ENCODE measurements at regions not wholly inside any gene's neighbourhood (a gene's known extent, or its start where the extent isn't known, plus 50 kb on each side); places are given as distances from the start of the nearest gene placed in this dataset.

- no peaks in the 10 kb centered on the region for H3K27me3 ChIP-seq
- WGBS, 2 donors, result 86 to 87% methylated on average over 2 of the region's 2 CpGs
These were observed 303.0 kb upstream of the TLE4 start for GRCh38 chr9:79268806-79269205.

DNA sequence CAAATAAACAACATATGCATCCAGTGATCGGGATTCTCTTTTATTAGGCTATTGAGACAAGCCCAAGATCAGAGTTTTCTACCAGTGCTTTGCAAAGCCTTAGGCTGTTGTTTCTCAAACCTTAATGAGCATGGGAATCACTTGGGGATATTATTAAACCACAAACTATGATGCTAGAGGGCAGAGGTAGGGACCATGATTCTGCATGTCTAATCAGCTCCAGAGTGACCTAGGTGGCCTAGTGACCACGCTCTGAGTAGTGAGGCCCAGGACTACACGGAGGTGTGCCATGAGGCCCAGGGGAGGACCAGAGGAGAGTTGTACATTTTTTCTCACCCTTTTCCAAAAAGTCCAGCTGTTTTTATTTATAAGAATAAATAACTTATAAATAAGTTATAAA, 298.5 kb upstream of the TLE4 start:
- WGBS, 2 donors, result 94 to 95% methylated on average over 3 of the region's 3 CpGs
- intact Hi-C loops (cut with DNase I), result no loop called here

More at GRCh38 chr9:79268806-79269205, 303.0 kb upstream of the TLE4 start:
- TF ChIP-seq POLR2A (IDR thresholded peaks at IDR 0.05) (no peak), EP300 (IDR thresholded peaks at IDR 0.05) (no peak)
- Histone ChIP-seq H3K9me3 (no peaks in the 10 kb centered on the region), H3K4me1 (no peaks in the 10 kb centered on the region), H3K36me3 (no peaks in the 10 kb centered on the region), H3K4me3 (no peak overlapping the region), H3K27ac (no peak overlapping the region)
- intact Hi-C loops (cut with DNase I), result no loop called here
- DNase-seq, result no peak

GRCh38 chr9:79279356-79279755, 292.4 kb upstream of the TLE4 start:
- WGBS, 2 donors, result 12 to 54% methylated on average over 1 of the region's 1 CpG
- Histone ChIP-seq H3K27me3 (no peaks in the 10 kb centered on the region), H3K4me3 (no peak overlapping the region), H3K27ac (no peak overlapping the region), H3K9me3 (no peaks in the 10 kb centered on the region), H3K36me3 (no peaks in the 10 kb centered on the region), H3K4me1 (no peaks in the 10 kb centered on the region)
- TF ChIP-seq POLR2A (IDR thresholded peaks at IDR 0.05) (no peak), POLR2AphosphoS5 (IDR thresholded peaks at IDR 0.05) (no peak), EP300 (IDR thresholded peaks at IDR 0.05) (no peak)
- TF ChIP-seq, protein P1, sequence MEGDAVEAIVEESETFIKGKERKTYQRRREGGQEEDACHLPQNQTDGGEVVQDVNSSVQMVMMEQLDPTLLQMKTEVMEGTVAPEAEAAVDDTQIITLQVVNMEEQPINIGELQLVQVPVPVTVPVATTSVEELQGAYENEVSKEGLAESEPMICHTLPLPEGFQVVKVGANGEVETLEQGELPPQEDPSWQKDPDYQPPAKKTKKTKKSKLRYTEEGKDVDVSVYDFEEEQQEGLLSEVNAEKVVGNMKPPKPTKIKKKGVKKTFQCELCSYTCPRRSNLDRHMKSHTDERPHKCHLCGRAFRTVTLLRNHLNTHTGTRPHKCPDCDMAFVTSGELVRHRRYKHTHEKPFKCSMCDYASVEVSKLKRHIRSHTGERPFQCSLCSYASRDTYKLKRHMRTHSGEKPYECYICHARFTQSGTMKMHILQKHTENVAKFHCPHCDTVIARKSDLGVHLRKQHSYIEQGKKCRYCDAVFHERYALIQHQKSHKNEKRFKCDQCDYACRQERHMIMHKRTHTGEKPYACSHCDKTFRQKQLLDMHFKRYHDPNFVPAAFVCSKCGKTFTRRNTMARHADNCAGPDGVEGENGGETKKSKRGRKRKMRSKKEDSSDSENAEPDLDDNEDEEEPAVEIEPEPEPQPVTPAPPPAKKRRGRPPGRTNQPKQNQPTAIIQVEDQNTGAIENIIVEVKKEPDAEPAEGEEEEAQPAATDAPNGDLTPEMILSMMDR (IDR thresholded peaks at IDR 0.05), result no peak
- no peak for DNase-seq
- intact Hi-C loops (cut with DNase I), result loop anchor here (5.0 kb wide), 1 partner anchor 267 kb away; no protein-coding TSS in a partner anchor

More for the DNA sequence above, 298.5 kb upstream of the TLE4 start:
- Histone ChIP-seq H3K9me3 (no peaks in the 10 kb centered on the region), H3K27ac (no peak overlapping the region), H3K4me1 (no peaks in the 10 kb centered on the region), H3K36me3 (no peaks in the 10 kb centered on the region), H3K27me3 (no peaks in the 10 kb centered on the region), H3K4me3 (no peak overlapping the region)
- DNase-seq, result no peak
- TF ChIP-seq POLR2A (IDR thresholded peaks at IDR 0.05), result no peak
- TF ChIP-seq, protein P1 (IDR thresholded peaks at IDR 0.05), result no peak
- TF ChIP-seq POLR2AphosphoS5 (IDR thresholded peaks at IDR 0.05), result no peak
- no peak for TF ChIP-seq EP300 (IDR thresholded peaks at IDR 0.05)

- H3K27me3 ChIP-seq, result no peaks in the 10 kb centered on the region
- H3K36me3 ChIP-seq, result no peaks in the 10 kb centered on the region
- WGBS, 2 donors, result 94 to 96% methylated on average over 4 of the region's 4 CpGs
- H3K9me3 ChIP-seq, result no peaks in the 10 kb centered on the region
- H3K27ac ChIP-seq, result no peak overlapping the region
- H3K4me3 ChIP-seq, result no peak overlapping the region
- intact Hi-C loops (cut with DNase I), result no loop called here
- no peaks in the 10 kb centered on the region for H3K4me1 ChIP-seq
- DNase-seq, result no peak
- no peak for TF ChIP-seq POLR2AphosphoS5 (IDR thresholded peaks at IDR 0.05)
- TF ChIP-seq, protein P1 (IDR thresholded peaks at IDR 0.05), result no peak
These were observed 291.1 kb upstream of the TLE4 start for GRCh38 chr9:79280691-79281090.

- Histone ChIP-seq H3K4me3 (no peak overlapping the region), H3K27ac (no peak overlapping the region), H3K27me3 (no peaks in the 10 kb centered on the region), H3K4me1 (no peaks in the 10 kb centered on the region), H3K36me3 (no peaks in the 10 kb centered on the region), H3K9me3 (no peaks in the 10 kb centered on the region)
- intact Hi-C loops (cut with DNase I), result no loop called here
- TF ChIP-seq POLR2AphosphoS5 (IDR thresholded peaks at IDR 0.05), result no peak
- TF ChIP-seq EP300 (IDR thresholded peaks at IDR 0.05), result no peak
- TF ChIP-seq, protein P1 (IDR thresholded peaks at IDR 0.05), result no peak
- no peak for TF ChIP-seq POLR2A (IDR thresholded peaks at IDR 0.05)
- DNase-seq, result no peak
These were observed 287.7 kb upstream of the TLE4 start for GRCh38 chr9:79284081-79284480.
